ENCODE measurements at regions not wholly inside any gene's neighbourhood (a gene's known extent, or its start where the extent isn't known, plus 50 kb on each side); places are given as distances from the start of the nearest gene placed in this dataset.

DNA sequence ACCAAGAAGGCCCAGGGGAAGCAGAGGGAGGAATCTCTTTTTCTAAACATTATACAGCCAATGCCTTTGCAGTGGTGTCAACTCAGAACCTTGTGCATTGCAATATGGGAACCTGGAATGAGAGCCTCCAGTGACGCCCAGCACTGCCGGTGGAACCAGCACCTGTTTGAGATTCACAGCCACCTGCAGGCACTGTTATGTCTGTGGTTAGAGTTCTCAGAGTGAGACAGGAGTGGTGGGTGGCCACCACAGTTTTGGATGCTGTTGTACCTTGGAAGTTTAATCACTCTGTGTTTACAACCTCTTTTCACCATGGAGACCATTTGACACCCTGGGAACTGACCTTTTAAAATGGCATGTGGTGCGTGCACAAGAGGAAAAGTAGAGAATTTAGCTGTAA is 185.3 kb upstream of the KCNG1 start:
- no peak for DNase-seq (ENCODE audit: low read depth in 2 of 2)
- Histone ChIP-seq H3K4me2 (ENCODE audit: extremely low read depth, insufficient read depth, low read length) (no peak overlapping the region), H2AFZ (ENCODE audit: low read length) (no peak overlapping the region), H4K20me1 (ENCODE audit: control insufficient read depth, extremely low read depth, insufficient read depth, low read length) (no peaks in the 10 kb centered on the region), H3K4me3 (replicated peaks in 1 of 4; ENCODE audit: control extremely low read depth in 1 of 4, insufficient read depth in 1 of 4, low read depth in 3 of 4, low read length in 4 of 4) (no peak overlapping the region), H3K27me3 (ENCODE audit: control insufficient read depth, insufficient read depth, low read length) (peaks cover 4% of the 10 kb centered on the region), H3K36me3 (ENCODE audit: control insufficient read depth, insufficient read depth, low read length) (no peaks in the 10 kb centered on the region), H3K9me3 (ENCODE audit: control insufficient read depth, insufficient read depth, low read depth, low read length) (no peaks in the 10 kb centered on the region), H3K4me1 (ENCODE audit: control insufficient read depth, extremely low read depth, insufficient read depth, low read length) (no peaks in the 10 kb centered on the region), H3K27ac (ENCODE audit: insufficient read depth, low read length) (no peak overlapping the region), H3K79me2 (ENCODE audit: control insufficient read depth, insufficient read depth, low read length) (no peaks in the 10 kb centered on the region), H3K9ac (ENCODE audit: insufficient read depth, low read length) (no peak overlapping the region)
- TF ChIP-seq, protein P1, sequence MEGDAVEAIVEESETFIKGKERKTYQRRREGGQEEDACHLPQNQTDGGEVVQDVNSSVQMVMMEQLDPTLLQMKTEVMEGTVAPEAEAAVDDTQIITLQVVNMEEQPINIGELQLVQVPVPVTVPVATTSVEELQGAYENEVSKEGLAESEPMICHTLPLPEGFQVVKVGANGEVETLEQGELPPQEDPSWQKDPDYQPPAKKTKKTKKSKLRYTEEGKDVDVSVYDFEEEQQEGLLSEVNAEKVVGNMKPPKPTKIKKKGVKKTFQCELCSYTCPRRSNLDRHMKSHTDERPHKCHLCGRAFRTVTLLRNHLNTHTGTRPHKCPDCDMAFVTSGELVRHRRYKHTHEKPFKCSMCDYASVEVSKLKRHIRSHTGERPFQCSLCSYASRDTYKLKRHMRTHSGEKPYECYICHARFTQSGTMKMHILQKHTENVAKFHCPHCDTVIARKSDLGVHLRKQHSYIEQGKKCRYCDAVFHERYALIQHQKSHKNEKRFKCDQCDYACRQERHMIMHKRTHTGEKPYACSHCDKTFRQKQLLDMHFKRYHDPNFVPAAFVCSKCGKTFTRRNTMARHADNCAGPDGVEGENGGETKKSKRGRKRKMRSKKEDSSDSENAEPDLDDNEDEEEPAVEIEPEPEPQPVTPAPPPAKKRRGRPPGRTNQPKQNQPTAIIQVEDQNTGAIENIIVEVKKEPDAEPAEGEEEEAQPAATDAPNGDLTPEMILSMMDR (conservative IDR thresholded peaks at IDR 0.05 in 1 of 2, IDR thresholded peaks at IDR 0.05 in 1 of 2; ENCODE audit: low read depth in 1 of 2, low read length in 2 of 2) = no peak
- TF ChIP-seq EZH2 (IDR thresholded peaks at IDR 0.05; ENCODE audit: low read length, missing control alignments) = no peak

- no peak for TF ChIP-seq EZH2 (IDR thresholded peaks at IDR 0.05; ENCODE audit: low read length, missing control alignments)
- TF ChIP-seq, protein P1 (conservative IDR thresholded peaks at IDR 0.05 in 1 of 2, IDR thresholded peaks at IDR 0.05 in 1 of 2; ENCODE audit: low read depth in 1 of 2, low read length in 2 of 2) = no peak
- no peak for DNase-seq (ENCODE audit: low read depth in 2 of 2)
- Histone ChIP-seq H3K36me3 (ENCODE audit: control insufficient read depth, insufficient read depth, low read length) (no peaks in the 10 kb centered on the region), H3K4me1 (ENCODE audit: control insufficient read depth, extremely low read depth, insufficient read depth, low read length) (no peaks in the 10 kb centered on the region), H4K20me1 (ENCODE audit: control insufficient read depth, extremely low read depth, insufficient read depth, low read length) (no peaks in the 10 kb centered on the region), H2AFZ (ENCODE audit: low read length) (no peak overlapping the region), H3K9me3 (ENCODE audit: control insufficient read depth, insufficient read depth, low read depth, low read length) (no peaks in the 10 kb centered on the region), H3K9ac (ENCODE audit: insufficient read depth, low read length) (no peak overlapping the region), H3K79me2 (ENCODE audit: control insufficient read depth, insufficient read depth, low read length) (no peaks in the 10 kb centered on the region), H3K4me2 (ENCODE audit: extremely low read depth, insufficient read depth, low read length) (no peak overlapping the region), H3K27ac (ENCODE audit: insufficient read depth, low read length) (no peak overlapping the region), H3K27me3 (ENCODE audit: control insufficient read depth, insufficient read depth, low read length) (no peaks in the 10 kb centered on the region), H3K4me3 (replicated peaks in 1 of 4; ENCODE audit: control extremely low read depth in 1 of 4, insufficient read depth in 1 of 4, low read depth in 3 of 4, low read length in 4 of 4) (no peak overlapping the region)
Measured at GRCh38 chr20:51206032-51206662, 183.2 kb upstream of the KCNG1 start.

- TF ChIP-seq EZH2 (IDR thresholded peaks at IDR 0.05; ENCODE audit: low read length, missing control alignments) = no peak
- TF ChIP-seq, protein P1 (conservative IDR thresholded peaks at IDR 0.05 in 1 of 2, IDR thresholded peaks at IDR 0.05 in 1 of 2; ENCODE audit: low read depth in 1 of 2, low read length in 2 of 2) = no peak
- DNase-seq (ENCODE audit: low read depth in 2 of 2) = no peak
- H3K27ac ChIP-seq (ENCODE audit: insufficient read depth, low read length) = no peak overlapping the region
- H3K9ac ChIP-seq (ENCODE audit: insufficient read depth, low read length) = no peak overlapping the region
- no peaks in the 10 kb centered on the region for H3K36me3 ChIP-seq (ENCODE audit: control insufficient read depth, insufficient read depth, low read length)
- no peak overlapping the region for H2AFZ ChIP-seq (ENCODE audit: low read length)
- no peaks in the 10 kb centered on the region for H3K4me1 ChIP-seq (ENCODE audit: control insufficient read depth, extremely low read depth, insufficient read depth, low read length)
- no peak overlapping the region for H3K4me2 ChIP-seq (ENCODE audit: extremely low read depth, insufficient read depth, low read length)
- no peaks in the 10 kb centered on the region for H3K79me2 ChIP-seq (ENCODE audit: control insufficient read depth, insufficient read depth, low read length)
- no peaks in the 10 kb centered on the region for H3K9me3 ChIP-seq (ENCODE audit: control insufficient read depth, insufficient read depth, low read depth, low read length)
- no peaks in the 10 kb centered on the region for H4K20me1 ChIP-seq (ENCODE audit: control insufficient read depth, extremely low read depth, insufficient read depth, low read length)
- no peak overlapping the region for H3K4me3 ChIP-seq (replicated peaks in 1 of 4; ENCODE audit: control extremely low read depth in 1 of 4, insufficient read depth in 1 of 4, low read depth in 3 of 4, low read length in 4 of 4)
- H3K27me3 ChIP-seq (ENCODE audit: control insufficient read depth, insufficient read depth, low read length) = no peaks in the 10 kb centered on the region
Measured at GRCh38 chr20:51204794-51205193, 181.9 kb upstream of the KCNG1 start.

Data from fibroblast of lung (primary cell).